GM12864 (cell line): ENCODE measurements at regions not wholly inside any gene's neighbourhood (a gene's known extent, or its start where the extent isn't known, plus 50 kb on each side); places are given as distances from the start of the nearest gene placed in this dataset.
"Not testable (repeated sequence)": the region's sequence is repeated elsewhere in the genome, so short reads cannot be mapped to it uniquely, and the experiment has no call there.

Experiments used
- DNase-seq: peaks from one replicate; pipeline ENCODE4 v3.0.0-alpha.2; 2011; ENCODE audit warnings: low read depth
- H3K4me3 ChIP-seq: 2 replicates; pipeline ENCODE4 v1.5.1; 2011; ENCODE audit warnings: mild to moderate bottlenecking, low read depth, low read length, control low read depth
- TF ChIP-seq, protein P1 (sequence below): IDR thresholded peaks from 2 replicates; pipeline ENCODE4 v1.5.1; 2011; ENCODE audit warnings: low read depth, mild to moderate bottlenecking, moderate library complexity, low read length, control low read depth, inconsistent platforms; ENCODE audit errors: missing control alignments

GRCh38 chr20:53814060-53814459 lies 220.4 kb upstream of the ZNF217 start:
- TF ChIP-seq, protein P1, sequence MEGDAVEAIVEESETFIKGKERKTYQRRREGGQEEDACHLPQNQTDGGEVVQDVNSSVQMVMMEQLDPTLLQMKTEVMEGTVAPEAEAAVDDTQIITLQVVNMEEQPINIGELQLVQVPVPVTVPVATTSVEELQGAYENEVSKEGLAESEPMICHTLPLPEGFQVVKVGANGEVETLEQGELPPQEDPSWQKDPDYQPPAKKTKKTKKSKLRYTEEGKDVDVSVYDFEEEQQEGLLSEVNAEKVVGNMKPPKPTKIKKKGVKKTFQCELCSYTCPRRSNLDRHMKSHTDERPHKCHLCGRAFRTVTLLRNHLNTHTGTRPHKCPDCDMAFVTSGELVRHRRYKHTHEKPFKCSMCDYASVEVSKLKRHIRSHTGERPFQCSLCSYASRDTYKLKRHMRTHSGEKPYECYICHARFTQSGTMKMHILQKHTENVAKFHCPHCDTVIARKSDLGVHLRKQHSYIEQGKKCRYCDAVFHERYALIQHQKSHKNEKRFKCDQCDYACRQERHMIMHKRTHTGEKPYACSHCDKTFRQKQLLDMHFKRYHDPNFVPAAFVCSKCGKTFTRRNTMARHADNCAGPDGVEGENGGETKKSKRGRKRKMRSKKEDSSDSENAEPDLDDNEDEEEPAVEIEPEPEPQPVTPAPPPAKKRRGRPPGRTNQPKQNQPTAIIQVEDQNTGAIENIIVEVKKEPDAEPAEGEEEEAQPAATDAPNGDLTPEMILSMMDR, result no peak
- no peak overlapping the region for H3K4me3 ChIP-seq
- no peak for DNase-seq

DNA sequence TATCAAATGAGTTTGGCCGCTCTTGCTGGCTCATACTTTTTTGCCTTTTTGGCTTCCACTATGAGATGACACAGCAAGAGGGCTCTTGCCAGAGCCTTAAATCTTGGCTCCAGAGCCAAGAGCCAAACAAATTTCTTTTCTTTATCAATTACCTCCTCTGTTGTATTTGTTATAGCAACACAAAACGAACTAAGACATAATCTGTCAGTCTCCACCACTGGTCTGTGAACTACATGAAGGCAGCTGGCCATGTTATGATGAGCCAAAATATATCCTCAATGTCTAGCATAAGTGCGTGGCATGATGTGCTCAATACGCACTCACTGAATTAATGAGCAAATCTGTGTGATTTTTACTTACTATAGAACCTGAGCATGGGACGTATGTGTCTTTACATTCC lies 220.0 kb upstream of the ZNF217 start:
- TF ChIP-seq, protein P1, result no peak
- H3K4me3 ChIP-seq, result no peak overlapping the region
- no peak for DNase-seq

DNA sequence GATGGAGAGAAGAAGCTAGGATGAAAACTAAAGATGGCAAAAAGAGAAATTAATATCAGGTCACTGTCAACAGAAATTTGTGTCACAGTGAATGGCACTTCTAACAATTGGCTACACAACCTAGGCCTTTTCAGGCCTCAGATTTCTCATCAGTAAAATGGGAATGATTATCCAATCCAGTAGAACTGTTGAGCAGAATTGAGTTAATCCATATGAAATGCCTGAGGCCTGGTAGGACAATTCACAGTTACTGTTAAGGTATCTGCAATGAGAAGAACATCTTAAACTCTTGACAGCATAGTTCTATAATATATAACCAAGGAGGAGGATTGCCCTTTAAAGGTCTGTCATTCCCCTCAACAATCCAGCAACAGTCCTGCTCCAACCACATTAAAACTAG lies 217.9 kb upstream of the ZNF217 start:
- DNase-seq, result no peak
- TF ChIP-seq, protein P1, result no peak
- no peak overlapping the region for H3K4me3 ChIP-seq

DNA sequence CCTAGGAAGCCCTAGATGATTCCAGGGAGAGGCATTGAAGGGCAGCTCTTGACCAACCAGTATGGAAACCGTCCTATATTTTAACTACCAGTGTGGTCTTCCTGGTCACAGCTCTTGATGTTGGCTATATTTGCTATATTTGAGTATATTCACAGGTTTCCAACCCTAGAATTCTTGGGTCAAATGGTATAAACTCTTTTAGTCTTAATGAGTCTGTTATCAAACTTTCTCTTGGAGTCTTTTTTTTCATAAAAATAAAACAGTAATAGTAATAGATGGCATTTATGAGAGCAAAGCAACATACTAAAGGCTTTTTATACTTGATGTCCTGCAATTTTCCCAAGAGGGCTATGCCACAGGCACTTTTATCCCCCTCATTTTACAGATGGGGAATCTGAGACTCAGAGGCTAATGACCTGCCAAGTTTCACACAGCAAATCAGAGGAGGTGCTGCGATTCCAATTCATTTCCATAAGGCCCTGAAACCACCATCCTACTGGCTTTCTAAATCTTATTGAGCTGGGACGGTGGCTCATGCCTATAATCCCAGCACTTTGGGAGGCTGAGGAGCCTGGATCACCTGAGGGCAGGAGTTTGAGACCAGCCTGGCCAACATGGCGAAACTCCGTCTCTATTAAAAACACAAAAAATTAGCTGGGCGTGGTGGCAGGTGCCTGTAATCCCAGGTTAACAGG lies 217.2 kb upstream of the ZNF217 start:
- no peak overlapping the region for H3K4me3 ChIP-seq
- TF ChIP-seq, protein P1, result no peak
- DNase-seq, result no peak

GRCh38 chr20:53809728-53810365 lies 216.2 kb upstream of the ZNF217 start:
- H3K4me3 ChIP-seq, result no peak overlapping the region
- no peak for DNase-seq
- TF ChIP-seq, protein P1, result no peak

GRCh38 chr20:53809217-53809616 lies 215.6 kb upstream of the ZNF217 start:
- TF ChIP-seq, protein P1, result no peak
- DNase-seq, result no peak
- H3K4me3 ChIP-seq, result no peak overlapping the region

- TF ChIP-seq, protein P1, result no peak
- no peak for DNase-seq
- H3K4me3 ChIP-seq, result no peak overlapping the region
Observed at GRCh38 chr20:53808733-53809132, 215.1 kb upstream of the ZNF217 start.

DNA sequence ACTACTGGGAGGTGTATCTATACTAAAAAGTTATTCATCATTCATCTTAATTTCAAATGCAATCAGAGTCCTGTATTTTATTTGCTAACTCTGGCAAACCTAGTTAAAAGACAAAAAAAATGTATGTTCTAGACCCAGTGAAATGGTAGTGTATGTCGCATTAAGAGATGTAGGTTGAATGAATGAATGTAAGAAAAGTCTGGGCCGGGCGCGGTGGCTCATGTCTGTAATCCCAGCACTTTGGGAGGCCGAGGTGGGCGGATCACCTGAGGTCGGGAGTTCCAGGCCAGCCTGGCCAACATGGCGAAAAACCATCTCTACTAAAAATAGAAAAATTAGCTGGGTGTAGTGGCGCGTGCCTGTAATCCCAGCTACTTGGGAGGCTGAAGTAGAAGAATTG lies 214.7 kb upstream of the ZNF217 start:
- not testable (repeated sequence) for DNase-seq

More for the DNA sequence above, 214.7 kb upstream of the ZNF217 start:
- not testable (repeated sequence) for H3K4me3 ChIP-seq
